Lower lobe of right lung (tissue), 2 donors: ENCODE measurements at regions not wholly inside any gene's neighbourhood (a gene's known extent, or its start where the extent isn't known, plus 50 kb on each side); places are given as distances from the start of the nearest gene placed in this dataset.

Source experiments
- ATAC-seq, 2 donors: fragments of 200-7000 bp; cut with Tn5 transposase; one replicate each; pipeline ENCODE4 v1.9.1; 2020 to 2022; ENCODE audit warnings: mild to moderate bottlenecking in 2 of 2, moderate library complexity in 2 of 2
- DNase-seq: peaks from one replicate; pipeline ENCODE4 v3.0.0-alpha.2; 2020
- H3K27ac ChIP-seq: fragments of 200-600 bp; one replicate; pipeline ENCODE4 v1.8.0; 2022
- H3K27me3 ChIP-seq: fragments of 200-600 bp; one replicate; pipeline ENCODE4 v1.8.0; 2022; ENCODE audit warnings: low read depth
- H3K36me3 ChIP-seq: fragments of 200-600 bp; one replicate; pipeline ENCODE4 v1.8.0; 2022; ENCODE audit warnings: mild to moderate bottlenecking
- H3K4me1 ChIP-seq: fragments of 200-600 bp; one replicate; pipeline ENCODE4 v1.8.0; 2022
- H3K4me3 ChIP-seq: fragments of 200-600 bp; one replicate; pipeline ENCODE4 v1.8.0; 2022; ENCODE audit warnings: mild to moderate bottlenecking
- H3K9me3 ChIP-seq: fragments of 200-600 bp; one replicate; pipeline ENCODE4 v1.8.0; 2022
- intact Hi-C: fragments of 100-400 bp; cut with DNase I; formaldehyde crosslinking; loops from one replicate; pipeline ENCODE4 v1.11.0; 2022
- TF ChIP-seq, protein P1 (sequence below): fragments of 200-600 bp; IDR thresholded peaks from one replicate; pipeline ENCODE4 v1.8.0; 2022; ENCODE audit warnings: antibody characterized with exemption, mild to moderate bottlenecking
- donor health status: DM: no; HTN: yes; CAD: no; lungs with severe emphysema.

GRCh38 chr2:12207491-12207890, 461.1 kb downstream of the LPIN1 start:
- H3K4me1 ChIP-seq, result no peaks in the 10 kb centered on the region
- no peaks in the 10 kb centered on the region for H3K9me3 ChIP-seq
- H3K4me3 ChIP-seq, result no peak overlapping the region
- ATAC-seq (no peak), DNase-seq (no peak)
- H3K36me3 ChIP-seq, result no peaks in the 10 kb centered on the region
- H3K27ac ChIP-seq, result no peak overlapping the region
- no peaks in the 10 kb centered on the region for H3K27me3 ChIP-seq
- TF ChIP-seq, protein P1, sequence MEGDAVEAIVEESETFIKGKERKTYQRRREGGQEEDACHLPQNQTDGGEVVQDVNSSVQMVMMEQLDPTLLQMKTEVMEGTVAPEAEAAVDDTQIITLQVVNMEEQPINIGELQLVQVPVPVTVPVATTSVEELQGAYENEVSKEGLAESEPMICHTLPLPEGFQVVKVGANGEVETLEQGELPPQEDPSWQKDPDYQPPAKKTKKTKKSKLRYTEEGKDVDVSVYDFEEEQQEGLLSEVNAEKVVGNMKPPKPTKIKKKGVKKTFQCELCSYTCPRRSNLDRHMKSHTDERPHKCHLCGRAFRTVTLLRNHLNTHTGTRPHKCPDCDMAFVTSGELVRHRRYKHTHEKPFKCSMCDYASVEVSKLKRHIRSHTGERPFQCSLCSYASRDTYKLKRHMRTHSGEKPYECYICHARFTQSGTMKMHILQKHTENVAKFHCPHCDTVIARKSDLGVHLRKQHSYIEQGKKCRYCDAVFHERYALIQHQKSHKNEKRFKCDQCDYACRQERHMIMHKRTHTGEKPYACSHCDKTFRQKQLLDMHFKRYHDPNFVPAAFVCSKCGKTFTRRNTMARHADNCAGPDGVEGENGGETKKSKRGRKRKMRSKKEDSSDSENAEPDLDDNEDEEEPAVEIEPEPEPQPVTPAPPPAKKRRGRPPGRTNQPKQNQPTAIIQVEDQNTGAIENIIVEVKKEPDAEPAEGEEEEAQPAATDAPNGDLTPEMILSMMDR, result no peak
- intact Hi-C loops, result no loop called here

DNA sequence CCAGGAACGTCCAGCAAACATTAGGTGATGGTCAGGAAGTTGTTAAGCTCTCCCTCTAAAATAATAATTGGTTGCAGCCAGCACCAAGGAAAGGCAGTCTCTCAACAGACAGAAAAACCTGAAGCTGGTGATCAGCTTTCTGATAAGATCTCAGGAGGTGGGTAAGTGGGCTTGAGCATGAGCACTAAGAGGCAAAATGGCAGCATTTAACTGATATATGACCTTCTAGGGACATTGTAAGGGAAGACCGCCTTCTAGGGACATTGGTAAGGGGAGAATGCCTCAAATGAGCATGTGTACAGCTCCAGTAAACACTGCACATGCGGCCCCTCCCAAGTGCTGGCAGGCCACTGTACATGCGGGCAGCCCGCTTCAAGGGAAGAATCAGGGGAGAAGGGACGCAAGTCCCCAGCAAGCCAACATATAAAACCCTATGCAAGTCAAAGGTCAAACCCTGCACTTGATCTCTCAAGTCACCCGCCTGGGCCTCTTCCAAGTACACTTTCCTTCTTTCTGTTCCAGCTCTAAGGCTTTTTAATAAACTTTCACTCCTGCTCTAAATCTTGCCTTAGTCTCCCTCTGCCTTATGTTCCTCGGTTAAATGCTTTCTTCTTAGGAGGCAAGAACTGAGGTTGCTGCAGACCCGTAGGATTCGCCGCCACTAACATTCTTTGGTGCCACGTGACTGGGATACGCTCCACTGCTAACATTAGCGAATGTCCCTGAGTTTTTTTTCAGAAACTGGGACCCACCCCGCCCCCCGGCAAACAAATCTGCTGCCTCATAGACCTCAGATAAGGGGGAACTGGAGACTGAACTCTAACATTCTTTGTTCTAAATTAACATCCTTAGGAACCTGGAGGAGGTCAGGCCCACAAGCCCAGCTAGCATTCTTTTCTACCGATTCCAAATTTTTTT, 463.8 kb downstream of the LPIN1 start:
- intact Hi-C loops, result no loop called here
- no peak for ATAC-seq
- Histone ChIP-seq H3K36me3 (no peaks in the 10 kb centered on the region), H3K4me3 (no peak overlapping the region), H3K27me3 (no peaks in the 10 kb centered on the region), H3K4me1 (no peaks in the 10 kb centered on the region), H3K27ac (no peak overlapping the region), H3K9me3 (no peaks in the 10 kb centered on the region)
- TF ChIP-seq, protein P1, result no peak
- DNase-seq, result no peak

DNA sequence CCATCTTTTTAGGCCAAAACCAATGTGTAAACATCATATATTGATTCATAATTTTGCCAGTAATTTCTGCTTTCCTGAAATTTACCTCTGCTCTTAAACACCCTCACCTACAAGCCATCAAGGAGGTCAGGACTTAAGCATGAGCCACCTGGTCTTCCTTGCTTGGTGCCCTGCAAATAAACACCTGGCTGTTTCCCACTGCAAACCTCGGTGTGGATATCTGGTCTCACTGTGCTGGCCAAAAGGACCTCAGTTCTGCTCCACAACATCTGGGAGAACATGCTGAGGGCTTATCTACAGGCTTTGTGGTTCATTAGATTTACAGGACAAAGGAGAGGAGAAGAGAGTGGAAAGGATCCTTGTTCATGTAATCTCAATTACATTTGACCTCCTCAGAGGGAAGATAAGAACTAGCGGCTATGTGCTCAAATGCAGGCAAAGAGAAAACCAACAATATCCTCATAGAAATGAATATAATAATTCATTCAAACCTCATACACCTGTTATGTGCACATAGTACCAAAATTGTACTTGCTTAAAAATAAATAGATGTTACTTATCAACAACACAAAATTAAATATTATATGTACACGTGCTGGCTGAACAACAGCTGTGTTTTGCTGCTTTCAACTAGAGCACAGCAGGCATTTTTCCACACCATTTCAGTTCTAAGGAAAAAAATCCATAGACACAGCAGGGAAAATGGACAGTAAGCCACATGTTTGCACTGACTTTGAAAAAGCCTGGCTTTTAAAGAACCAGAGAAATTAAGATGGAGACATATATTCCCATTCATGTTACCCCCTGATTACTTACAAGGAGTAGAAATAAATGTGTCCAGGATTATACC, 465.1 kb downstream of the LPIN1 start:
- Histone ChIP-seq H3K9me3 (no peaks in the 10 kb centered on the region), H3K36me3 (no peaks in the 10 kb centered on the region), H3K27ac (no peak overlapping the region), H3K4me3 (no peak overlapping the region), H3K4me1 (no peaks in the 10 kb centered on the region), H3K27me3 (no peaks in the 10 kb centered on the region)
- intact Hi-C loops, result no loop called here
- TF ChIP-seq, protein P1, result no peak
- ATAC-seq (no peak), DNase-seq (no peak)

DNA sequence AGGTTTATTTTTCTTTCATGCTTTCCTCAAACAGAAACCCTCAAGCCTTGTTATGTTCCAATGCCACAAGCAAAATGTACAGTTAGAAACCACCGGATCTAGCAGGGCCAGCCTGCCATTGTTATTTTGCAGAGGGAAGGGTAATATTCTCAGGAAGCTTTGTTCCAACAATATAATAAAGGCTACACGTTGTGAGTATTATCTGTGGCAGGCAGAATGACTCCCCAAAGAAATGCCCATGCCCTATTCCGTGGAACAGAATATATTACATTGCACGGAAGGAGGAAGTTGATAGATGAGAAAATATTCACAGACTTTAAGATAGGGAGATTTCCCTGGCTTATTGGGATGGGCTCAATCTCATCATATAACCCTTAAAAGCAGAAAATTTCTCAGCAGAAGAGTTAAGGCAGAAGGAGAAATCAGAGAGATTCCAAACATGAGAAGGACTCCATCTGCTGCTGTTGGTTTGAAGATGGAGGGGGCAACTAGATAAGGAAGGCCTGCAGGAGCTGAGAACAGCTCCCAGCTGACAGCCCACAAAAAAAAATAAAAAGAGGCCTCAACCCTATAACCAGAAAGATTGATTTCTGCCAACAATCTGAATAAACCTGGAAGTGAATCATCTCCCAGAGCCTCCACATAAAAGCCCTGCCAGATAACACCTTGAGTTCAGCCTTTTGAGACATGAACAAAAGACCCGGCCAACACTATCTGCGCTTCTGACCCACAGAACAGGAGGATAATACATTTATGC, 466.6 kb downstream of the LPIN1 start:
- Histone ChIP-seq H3K27me3 (no peaks in the 10 kb centered on the region), H3K4me3 (no peak overlapping the region), H3K36me3 (no peaks in the 10 kb centered on the region), H3K4me1 (no peaks in the 10 kb centered on the region), H3K27ac (no peak overlapping the region), H3K9me3 (no peaks in the 10 kb centered on the region)
- TF ChIP-seq, protein P1, result no peak
- intact Hi-C loops, result no loop called here
- DNase-seq (no peak), ATAC-seq (no peak)

GRCh38 chr2:12217175-12217574, 470.7 kb downstream of the LPIN1 start:
- DNase-seq (no peak), ATAC-seq (no peak)
- no peaks in the 10 kb centered on the region for H3K36me3 ChIP-seq
- intact Hi-C loops, result no loop called here
- H3K27me3 ChIP-seq, result no peaks in the 10 kb centered on the region
- no peaks in the 10 kb centered on the region for H3K9me3 ChIP-seq
- TF ChIP-seq, protein P1, result no peak
- no peak overlapping the region for H3K27ac ChIP-seq
- no peaks in the 10 kb centered on the region for H3K4me1 ChIP-seq
- H3K4me3 ChIP-seq, result no peak overlapping the region
